ENCODE measurements at regions not wholly inside any gene's neighbourhood (a gene's known extent, or its start where the extent isn't known, plus 50 kb on each side); places are given as distances from the start of the nearest gene placed in this dataset.
"Not testable (repeated sequence)": the region's sequence is repeated elsewhere in the genome, so short reads cannot be mapped to it uniquely, and the experiment has no call there.

DNA sequence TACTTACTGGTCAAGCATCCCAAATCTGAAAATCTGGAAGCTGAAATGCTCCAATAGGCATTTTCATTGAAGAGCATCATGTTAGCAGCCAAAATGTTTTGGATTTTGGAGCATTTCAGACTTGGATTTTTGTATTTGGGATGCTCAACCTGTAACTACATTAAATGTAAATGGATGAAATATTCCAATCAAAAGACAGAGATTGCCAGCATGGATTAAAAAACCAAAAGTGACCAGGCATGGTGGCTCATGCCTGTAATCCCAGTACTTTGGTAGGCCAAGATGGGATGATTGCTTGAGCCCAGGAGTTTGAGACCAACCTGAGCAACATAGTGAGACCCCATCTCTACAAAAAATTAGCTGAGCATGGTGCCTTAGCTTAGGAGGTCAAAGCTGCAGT, 110.3 kb downstream of the URB2 start:
- H3K36me3 Mint-ChIP-seq: peaks cover 4% of the 10 kb centered on the region
- DNase-seq (ENCODE audit: low spot score in 2 of 2, unreplicated experiment in 2 of 2): no peak
- H3K27me3 Mint-ChIP-seq (ENCODE audit: low read depth): peaks cover 2% of the 10 kb centered on the region
- H3K4me3 Mint-ChIP-seq: no peak overlapping the region
- TF ChIP-seq, protein P1, sequence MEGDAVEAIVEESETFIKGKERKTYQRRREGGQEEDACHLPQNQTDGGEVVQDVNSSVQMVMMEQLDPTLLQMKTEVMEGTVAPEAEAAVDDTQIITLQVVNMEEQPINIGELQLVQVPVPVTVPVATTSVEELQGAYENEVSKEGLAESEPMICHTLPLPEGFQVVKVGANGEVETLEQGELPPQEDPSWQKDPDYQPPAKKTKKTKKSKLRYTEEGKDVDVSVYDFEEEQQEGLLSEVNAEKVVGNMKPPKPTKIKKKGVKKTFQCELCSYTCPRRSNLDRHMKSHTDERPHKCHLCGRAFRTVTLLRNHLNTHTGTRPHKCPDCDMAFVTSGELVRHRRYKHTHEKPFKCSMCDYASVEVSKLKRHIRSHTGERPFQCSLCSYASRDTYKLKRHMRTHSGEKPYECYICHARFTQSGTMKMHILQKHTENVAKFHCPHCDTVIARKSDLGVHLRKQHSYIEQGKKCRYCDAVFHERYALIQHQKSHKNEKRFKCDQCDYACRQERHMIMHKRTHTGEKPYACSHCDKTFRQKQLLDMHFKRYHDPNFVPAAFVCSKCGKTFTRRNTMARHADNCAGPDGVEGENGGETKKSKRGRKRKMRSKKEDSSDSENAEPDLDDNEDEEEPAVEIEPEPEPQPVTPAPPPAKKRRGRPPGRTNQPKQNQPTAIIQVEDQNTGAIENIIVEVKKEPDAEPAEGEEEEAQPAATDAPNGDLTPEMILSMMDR (IDR thresholded peaks at IDR 0.05; ENCODE audit: unreplicated experiment): no peak
- no peaks in the 10 kb centered on the region for H3K4me1 Mint-ChIP-seq
- H3K27ac Mint-ChIP-seq: no peak overlapping the region
- peaks cover 29% of the 10 kb centered on the region for H3K9me3 Mint-ChIP-seq

DNA sequence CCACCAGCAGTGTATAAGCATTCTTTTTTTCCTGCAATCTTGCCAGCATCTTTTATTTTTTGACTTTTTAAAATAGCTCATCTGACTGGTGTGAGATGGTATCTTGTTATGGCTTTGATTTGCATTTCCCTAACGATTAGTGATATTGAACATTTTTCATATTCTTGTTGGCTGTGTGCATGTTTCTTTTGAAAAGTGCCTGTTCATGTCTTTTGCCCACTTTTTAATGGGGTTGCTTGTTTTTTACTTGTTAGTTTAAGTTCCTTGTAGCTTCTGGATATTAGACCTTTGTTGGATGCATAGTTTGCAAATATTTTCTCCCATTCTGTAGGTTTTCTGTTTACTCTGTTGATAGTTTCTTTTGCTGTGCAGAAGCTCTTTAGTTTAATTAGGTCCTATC, 116.6 kb downstream of the URB2 start:
- H3K4me3 Mint-ChIP-seq; H3K36me3 Mint-ChIP-seq; H3K27ac Mint-ChIP-seq; H3K27me3 Mint-ChIP-seq (ENCODE audit: low read depth); DNase-seq (ENCODE audit: low spot score in 2 of 2, unreplicated experiment in 2 of 2); H3K4me1 Mint-ChIP-seq: not testable (repeated sequence)
- H3K9me3 Mint-ChIP-seq: peaks cover 50% of the 10 kb centered on the region

DNA sequence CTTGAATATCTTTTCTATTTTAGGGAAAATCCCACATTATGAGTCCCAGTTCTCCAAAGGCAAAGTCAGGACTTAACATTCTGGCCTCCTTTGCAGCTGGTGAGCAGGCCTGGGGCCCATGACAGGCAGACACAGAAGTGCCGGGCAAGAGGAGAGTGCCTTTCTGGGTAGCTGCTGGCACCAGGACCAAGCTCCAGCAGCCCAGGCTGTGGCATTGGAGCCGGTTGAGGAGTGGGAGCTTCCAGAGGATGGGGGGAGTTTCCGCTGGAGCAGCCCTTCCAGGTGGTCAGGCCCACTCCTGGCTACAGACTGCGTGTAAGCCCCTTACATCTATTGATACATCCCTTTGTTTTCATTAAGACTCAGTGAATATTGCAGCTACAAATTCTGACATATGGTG, 123.9 kb downstream of the URB2 start:
- Mint-ChIP-seq H3K4me1 (no peaks in the 10 kb centered on the region), H3K27me3 (ENCODE audit: low read depth) (peaks cover 2% of the 10 kb centered on the region), H3K27ac (no peak overlapping the region), H3K9me3 (peaks cover 14% of the 10 kb centered on the region), H3K36me3 (no peaks in the 10 kb centered on the region), H3K4me3 (no peak overlapping the region)
- TF ChIP-seq, protein P1 (IDR thresholded peaks at IDR 0.05; ENCODE audit: unreplicated experiment): no peak
- DNase-seq (ENCODE audit: low spot score in 2 of 2, unreplicated experiment in 2 of 2): no peak

DNA sequence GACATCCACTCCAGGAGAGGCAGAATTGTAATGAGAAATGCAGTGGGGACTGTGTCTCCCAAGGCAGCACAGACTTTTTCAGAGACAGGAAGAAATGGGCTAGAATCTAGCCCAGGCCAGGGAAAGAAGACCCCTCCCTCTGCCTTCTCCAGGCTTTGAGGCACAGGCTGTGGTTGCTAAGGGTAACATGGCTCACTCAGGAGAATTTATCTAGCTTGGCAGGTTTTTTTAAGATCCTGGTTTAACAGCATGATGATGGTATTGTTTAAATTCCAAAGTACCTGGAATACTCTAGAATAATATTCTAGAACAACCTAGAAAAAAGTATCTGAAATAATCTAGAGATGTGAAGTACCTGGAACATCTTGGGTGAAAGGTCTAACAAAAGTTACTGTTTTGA, 125.6 kb downstream of the URB2 start:
- Mint-ChIP-seq H3K27ac (no peak overlapping the region), H3K36me3 (no peaks in the 10 kb centered on the region), H3K27me3 (ENCODE audit: low read depth) (peaks cover 2% of the 10 kb centered on the region), H3K4me3 (no peak overlapping the region), H3K9me3 (peaks cover 2% of the 10 kb centered on the region), H3K4me1 (no peaks in the 10 kb centered on the region)
- DNase-seq (ENCODE audit: low spot score in 2 of 2, unreplicated experiment in 2 of 2): no peak
- TF ChIP-seq, protein P1 (IDR thresholded peaks at IDR 0.05; ENCODE audit: unreplicated experiment): no peak

DNA sequence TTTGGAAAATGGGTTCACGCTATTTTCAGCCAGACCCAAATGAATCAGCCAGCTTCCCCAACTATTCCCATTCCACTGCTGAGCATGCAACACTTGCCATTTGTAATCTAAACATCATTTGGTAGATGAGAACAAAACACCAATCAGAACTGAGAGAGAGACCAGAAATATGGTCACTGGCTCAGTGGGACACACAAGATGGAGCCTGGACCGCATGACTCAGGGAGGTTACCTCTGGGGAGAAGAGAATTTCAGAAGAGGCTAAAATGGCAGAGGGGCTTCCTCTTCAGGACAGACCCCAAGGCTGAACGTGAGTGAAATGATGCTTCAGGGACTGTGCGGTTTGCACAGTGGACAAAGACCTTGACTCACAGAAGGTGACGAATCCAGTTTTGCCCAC, 126.6 kb downstream of the URB2 start:
- no peaks in the 10 kb centered on the region for H3K27me3 Mint-ChIP-seq (ENCODE audit: low read depth)
- H3K27ac Mint-ChIP-seq: no peak overlapping the region
- TF ChIP-seq, protein P1 (IDR thresholded peaks at IDR 0.05; ENCODE audit: unreplicated experiment): no peak
- no peak overlapping the region for H3K4me3 Mint-ChIP-seq
- H3K4me1 Mint-ChIP-seq: no peaks in the 10 kb centered on the region
- peaks cover 5% of the 10 kb centered on the region for H3K9me3 Mint-ChIP-seq
- DNase-seq (ENCODE audit: low spot score in 2 of 2, unreplicated experiment in 2 of 2): no peak
- H3K36me3 Mint-ChIP-seq: no peaks in the 10 kb centered on the region

GRCh38 chr1:229753764-229754551, 127.9 kb downstream of the URB2 start:
- Mint-ChIP-seq H3K4me3 (no peak overlapping the region), H3K27me3 (ENCODE audit: low read depth) (no peaks in the 10 kb centered on the region), H3K9me3 (peaks cover 5% of the 10 kb centered on the region), H3K4me1 (peaks cover 5% of the 10 kb centered on the region), H3K27ac (no peak overlapping the region), H3K36me3 (no peaks in the 10 kb centered on the region)
- TF ChIP-seq, protein P1 (IDR thresholded peaks at IDR 0.05; ENCODE audit: unreplicated experiment): no peak
- DNase-seq (ENCODE audit: low spot score in 2 of 2, unreplicated experiment in 2 of 2): no peak

Measured in mesothelial cell of epicardium (in vitro differentiated cells).